GM12875 (cell line): ENCODE measurements at regions not wholly inside any gene's neighbourhood (a gene's known extent, or its start where the extent isn't known, plus 50 kb on each side); places are given as distances from the start of the nearest gene placed in this dataset.

Experiments used
- H3K4me3 ChIP-seq: one replicate; pipeline ENCODE4 v1.5.1; 2011; ENCODE audit warnings: low read depth, low read length, control low read depth
- TF ChIP-seq, protein P1 (sequence below): IDR thresholded peaks from 2 replicates; pipeline ENCODE4 v1.5.1; 2011; ENCODE audit warnings: low read depth, mild to moderate bottlenecking, control low read depth, inconsistent platforms, low read length, moderate library complexity, borderline replicate concordance; ENCODE audit not compliant: insufficient read depth

- H3K4me3 ChIP-seq = no peak overlapping the region
- TF ChIP-seq, protein P1, sequence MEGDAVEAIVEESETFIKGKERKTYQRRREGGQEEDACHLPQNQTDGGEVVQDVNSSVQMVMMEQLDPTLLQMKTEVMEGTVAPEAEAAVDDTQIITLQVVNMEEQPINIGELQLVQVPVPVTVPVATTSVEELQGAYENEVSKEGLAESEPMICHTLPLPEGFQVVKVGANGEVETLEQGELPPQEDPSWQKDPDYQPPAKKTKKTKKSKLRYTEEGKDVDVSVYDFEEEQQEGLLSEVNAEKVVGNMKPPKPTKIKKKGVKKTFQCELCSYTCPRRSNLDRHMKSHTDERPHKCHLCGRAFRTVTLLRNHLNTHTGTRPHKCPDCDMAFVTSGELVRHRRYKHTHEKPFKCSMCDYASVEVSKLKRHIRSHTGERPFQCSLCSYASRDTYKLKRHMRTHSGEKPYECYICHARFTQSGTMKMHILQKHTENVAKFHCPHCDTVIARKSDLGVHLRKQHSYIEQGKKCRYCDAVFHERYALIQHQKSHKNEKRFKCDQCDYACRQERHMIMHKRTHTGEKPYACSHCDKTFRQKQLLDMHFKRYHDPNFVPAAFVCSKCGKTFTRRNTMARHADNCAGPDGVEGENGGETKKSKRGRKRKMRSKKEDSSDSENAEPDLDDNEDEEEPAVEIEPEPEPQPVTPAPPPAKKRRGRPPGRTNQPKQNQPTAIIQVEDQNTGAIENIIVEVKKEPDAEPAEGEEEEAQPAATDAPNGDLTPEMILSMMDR = no peak
Observed at GRCh38 chr9:90432951-90433350, 209.7 kb downstream of the DIRAS2 start.

GRCh38 chr9:90433398-90433941, 209.2 kb downstream of the DIRAS2 start:
- TF ChIP-seq, protein P1 = no peak
- no peak overlapping the region for H3K4me3 ChIP-seq

- TF ChIP-seq, protein P1 = no peak
Observed at GRCh38 chr9:90441814-90442213, 200.8 kb downstream of the DIRAS2 start.

DNA sequence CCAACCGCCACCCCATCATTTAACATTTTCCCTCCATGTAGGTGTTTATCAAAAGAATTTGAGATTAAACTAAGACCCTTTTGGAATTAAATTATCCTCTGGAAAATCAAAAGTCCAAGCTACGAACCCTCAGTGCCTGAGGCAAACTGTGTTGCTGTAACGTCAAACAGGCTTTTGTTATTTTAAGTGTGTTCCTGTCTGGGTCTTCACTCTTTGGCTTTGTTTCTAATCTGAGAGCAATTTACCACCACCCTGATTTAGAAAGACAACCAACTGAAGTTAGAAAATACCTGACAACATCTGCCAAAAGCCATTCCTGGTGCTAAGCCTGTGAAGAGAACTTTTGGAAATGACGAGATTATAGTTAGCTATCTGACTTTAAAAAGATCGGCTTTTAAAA, 199.9 kb downstream of the DIRAS2 start:
- TF ChIP-seq, protein P1 = no peak

More at GRCh38 chr9:90441814-90442213, 200.8 kb downstream of the DIRAS2 start:
- no peak overlapping the region for H3K4me3 ChIP-seq

DNA sequence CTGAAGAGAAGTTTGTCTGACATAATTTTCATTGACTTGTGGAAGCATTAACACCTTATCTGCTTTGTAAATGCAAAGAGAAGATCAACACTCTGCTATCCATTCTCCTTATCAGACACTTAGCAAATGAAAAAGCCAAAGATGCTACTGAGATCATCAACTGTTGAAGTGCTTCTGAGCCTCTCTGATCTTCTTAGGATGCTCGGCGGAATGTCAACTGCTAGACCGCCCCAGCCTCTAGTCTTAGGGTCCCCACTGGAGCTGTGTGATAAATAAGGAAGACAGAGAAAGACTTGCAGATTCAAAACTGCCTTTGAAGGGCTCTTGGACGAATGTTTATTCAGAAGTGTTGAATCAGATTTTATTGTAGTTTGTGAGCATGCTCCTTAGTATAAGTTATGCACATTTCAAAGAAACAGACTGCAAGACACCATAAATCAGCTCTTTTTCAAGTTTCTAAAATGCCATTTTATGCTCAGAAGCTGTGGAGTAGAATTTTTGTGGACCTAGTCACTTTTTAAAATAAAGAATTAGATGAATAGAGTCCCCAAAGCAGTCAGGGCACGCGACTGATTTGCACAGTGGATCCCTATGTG, 197.9 kb downstream of the DIRAS2 start:
- TF ChIP-seq, protein P1 = no peak
- H3K4me3 ChIP-seq = no peak overlapping the region

More for the DNA sequence above, 199.9 kb downstream of the DIRAS2 start:
- no peak overlapping the region for H3K4me3 ChIP-seq

- TF ChIP-seq, protein P1 = no peak
- H3K4me3 ChIP-seq = no peak overlapping the region
Observed at GRCh38 chr9:90445391-90445790, 197.2 kb downstream of the DIRAS2 start.

GRCh38 chr9:90446200-90446948, 196.2 kb downstream of the DIRAS2 start:
- TF ChIP-seq, protein P1 = no peak
- H3K4me3 ChIP-seq = no peak overlapping the region
